Type B pancreatic cell (in vitro differentiated cells): ENCODE measurements at regions not wholly inside any gene's neighbourhood (a gene's known extent, or its start where the extent isn't known, plus 50 kb on each side); places are given as distances from the start of the nearest gene placed in this dataset.

Source experiments
- DNase-seq: peaks from one replicate; pipeline ENCODE4 v3.0.0; 2021; ENCODE audit warnings: mixed read lengths; ENCODE audit not compliant: unreplicated experiment; ENCODE audit errors: extremely low spot score
- H3K27ac Mint-ChIP-seq: 2 replicates; pipeline ENCODE4 v1.8.0; 2021; ENCODE audit warnings: mild to moderate bottlenecking, mixed read lengths
- H3K27me3 Mint-ChIP-seq: 2 replicates; pipeline ENCODE4 v1.8.0; 2021; ENCODE audit warnings: mixed read lengths
- H3K36me3 Mint-ChIP-seq: 2 replicates; pipeline ENCODE4 v1.8.0; 2021; ENCODE audit warnings: mixed read lengths
- H3K4me1 Mint-ChIP-seq: one replicate; pipeline ENCODE4 v1.8.0; 2021; ENCODE audit warnings: mixed read lengths; ENCODE audit not compliant: unreplicated experiment
- H3K4me3 Mint-ChIP-seq: 2 replicates; pipeline ENCODE4 v1.8.0; 2021; ENCODE audit warnings: mild to moderate bottlenecking, mixed read lengths
- H3K9me3 Mint-ChIP-seq: 2 replicates; pipeline ENCODE4 v1.8.0; 2021; ENCODE audit warnings: mixed read lengths
- CTCF ChIP-seq: fragments of 200-600 bp; sonication (generic); conservative IDR thresholded peaks from 2 replicates; pipeline ENCODE4 v1.5.0; 2021; ENCODE audit warnings: antibody characterized with exemption, mild to moderate bottlenecking

GRCh38 chr6:90650041-90650940 lies 63.4 kb upstream of the MAP3K7 start:
- Mint-ChIP-seq H3K36me3 (no peaks in the 10 kb centered on the region), H3K4me1 (peaks cover 25% of the 10 kb centered on the region), H3K27ac (no peak overlapping the region), H3K9me3 (no peaks in the 10 kb centered on the region), H3K27me3 (peaks cover 54% of the 10 kb centered on the region), H3K4me3 (no peak overlapping the region)
- no peak for DNase-seq
- no peak for TF ChIP-seq CTCF

GRCh38 chr6:90648873-90649272 lies 62.0 kb upstream of the MAP3K7 start:
- no peak for DNase-seq
- Mint-ChIP-seq H3K9me3 (no peaks in the 10 kb centered on the region), H3K4me1 (peaks cover 14% of the 10 kb centered on the region), H3K4me3 (no peak overlapping the region), H3K27me3 (peaks cover 48% of the 10 kb centered on the region), H3K27ac (no peak overlapping the region), H3K36me3 (no peaks in the 10 kb centered on the region)
- no peak for TF ChIP-seq CTCF

GRCh38 chr6:90646940-90647339 lies 60.1 kb upstream of the MAP3K7 start:
- H3K9me3 Mint-ChIP-seq: no peaks in the 10 kb centered on the region
- no peak overlapping the region for H3K27ac Mint-ChIP-seq
- TF ChIP-seq CTCF: no peak
- DNase-seq: no peak
- peaks cover 8% of the 10 kb centered on the region for H3K4me1 Mint-ChIP-seq
- no peak overlapping the region for H3K4me3 Mint-ChIP-seq
- H3K27me3 Mint-ChIP-seq: peaks cover 47% of the 10 kb centered on the region
- no peaks in the 10 kb centered on the region for H3K36me3 Mint-ChIP-seq

GRCh38 chr6:90645634-90646033 lies 58.8 kb upstream of the MAP3K7 start:
- no peak for TF ChIP-seq CTCF
- Mint-ChIP-seq H3K36me3 (no peaks in the 10 kb centered on the region), H3K27ac (no peak overlapping the region), H3K4me3 (no peak overlapping the region), H3K27me3 (peaks cover 46% of the 10 kb centered on the region), H3K9me3 (no peaks in the 10 kb centered on the region), H3K4me1 (peaks cover 7% of the 10 kb centered on the region)
- DNase-seq: no peak

GRCh38 chr6:90644492-90644891 lies 57.6 kb upstream of the MAP3K7 start:
- no peak for TF ChIP-seq CTCF
- Mint-ChIP-seq H3K9me3 (no peaks in the 10 kb centered on the region), H3K36me3 (no peaks in the 10 kb centered on the region), H3K27me3 (peaks cover 37% of the 10 kb centered on the region), H3K27ac (no peak overlapping the region), H3K4me1 (no peaks in the 10 kb centered on the region), H3K4me3 (no peak overlapping the region)
- no peak for DNase-seq
